ENCODE measurements at regions not wholly inside any gene's neighbourhood (a gene's known extent, or its start where the extent isn't known, plus 50 kb on each side); places are given as distances from the start of the nearest gene placed in this dataset.

DNA sequence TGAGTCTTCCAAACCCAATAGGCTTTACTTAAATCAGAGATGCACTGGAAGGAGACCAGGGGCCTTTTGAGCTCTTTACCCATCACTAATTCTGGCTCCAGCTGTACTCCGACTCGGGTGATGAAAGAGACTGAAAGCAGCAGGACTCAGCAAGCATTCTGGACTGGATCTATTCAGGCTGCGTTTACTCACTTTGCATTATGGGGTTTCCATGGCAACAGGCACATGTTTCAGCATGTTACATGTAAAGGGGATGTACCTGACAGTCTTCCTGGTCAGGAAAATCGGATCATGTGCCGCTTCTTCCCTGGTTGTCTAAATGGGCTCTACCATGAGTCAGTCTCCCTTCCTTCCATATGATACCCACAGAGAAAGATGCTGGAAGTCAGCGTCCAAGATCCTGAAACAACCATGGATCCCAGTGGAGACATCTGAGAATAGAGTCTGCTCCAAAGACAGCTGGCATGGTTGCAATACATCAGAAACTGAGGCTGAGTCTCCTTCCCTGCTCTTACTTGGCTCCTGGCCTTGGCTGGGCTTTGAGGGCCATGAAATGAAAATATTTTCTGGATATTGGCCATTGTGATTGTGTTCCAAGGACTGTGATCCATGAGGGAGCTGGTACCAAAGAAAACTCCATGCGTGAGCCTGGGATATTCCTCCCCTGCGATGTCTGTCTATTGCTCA is 102.5 kb upstream of the TNC start:
- no peak for TF ChIP-seq EZH2 (IDR thresholded peaks at IDR 0.05; ENCODE audit: low read length)
- TF ChIP-seq, protein P1, sequence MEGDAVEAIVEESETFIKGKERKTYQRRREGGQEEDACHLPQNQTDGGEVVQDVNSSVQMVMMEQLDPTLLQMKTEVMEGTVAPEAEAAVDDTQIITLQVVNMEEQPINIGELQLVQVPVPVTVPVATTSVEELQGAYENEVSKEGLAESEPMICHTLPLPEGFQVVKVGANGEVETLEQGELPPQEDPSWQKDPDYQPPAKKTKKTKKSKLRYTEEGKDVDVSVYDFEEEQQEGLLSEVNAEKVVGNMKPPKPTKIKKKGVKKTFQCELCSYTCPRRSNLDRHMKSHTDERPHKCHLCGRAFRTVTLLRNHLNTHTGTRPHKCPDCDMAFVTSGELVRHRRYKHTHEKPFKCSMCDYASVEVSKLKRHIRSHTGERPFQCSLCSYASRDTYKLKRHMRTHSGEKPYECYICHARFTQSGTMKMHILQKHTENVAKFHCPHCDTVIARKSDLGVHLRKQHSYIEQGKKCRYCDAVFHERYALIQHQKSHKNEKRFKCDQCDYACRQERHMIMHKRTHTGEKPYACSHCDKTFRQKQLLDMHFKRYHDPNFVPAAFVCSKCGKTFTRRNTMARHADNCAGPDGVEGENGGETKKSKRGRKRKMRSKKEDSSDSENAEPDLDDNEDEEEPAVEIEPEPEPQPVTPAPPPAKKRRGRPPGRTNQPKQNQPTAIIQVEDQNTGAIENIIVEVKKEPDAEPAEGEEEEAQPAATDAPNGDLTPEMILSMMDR (optimal IDR thresholded peaks at IDR 0.05 in 1 of 3, IDR thresholded peaks at IDR 0.05 in 1 of 3, conservative IDR thresholded peaks at IDR 0.05 in 1 of 3; ENCODE audit: extremely low read depth in 1 of 3, insufficient read depth in 2 of 3, low read length in 3 of 3), result no peak
